Adrenal gland (tissue), 5 donors: ENCODE measurements at regions not wholly inside any gene's neighbourhood (a gene's known extent, or its start where the extent isn't known, plus 50 kb on each side); places are given as distances from the start of the nearest gene placed in this dataset.

Experiments
- POLR2A ChIP-seq, 2 donors: fragments of 450-650 bp; IDR thresholded peaks; one replicate each; pipeline ENCODE4 v1.6.1; 2017; ENCODE audit warnings: antibody characterized with exemption in 2 of 2, mild to moderate bottlenecking in 2 of 2, moderate library complexity in 1 of 2
- TF ChIP-seq, protein P1 (sequence below), 6 experiments: fragments of 450-650 bp in 4 of 6; fragments of 200-600 bp in 2 of 6; sonication (generic) in 1 of 6; IDR thresholded peaks; 1 replicate in 5 of 6; 2 replicates in 1 of 6; pipeline versions ENCODE4 v1.5.1 to v1.8.0; 2016 to 2021; ENCODE audit warnings: antibody characterized with exemption in 6 of 6, mild to moderate bottlenecking in 2 of 6, moderate library complexity in 1 of 6
- donor health status: DM: no; HTN: no; CAD: no.

DNA sequence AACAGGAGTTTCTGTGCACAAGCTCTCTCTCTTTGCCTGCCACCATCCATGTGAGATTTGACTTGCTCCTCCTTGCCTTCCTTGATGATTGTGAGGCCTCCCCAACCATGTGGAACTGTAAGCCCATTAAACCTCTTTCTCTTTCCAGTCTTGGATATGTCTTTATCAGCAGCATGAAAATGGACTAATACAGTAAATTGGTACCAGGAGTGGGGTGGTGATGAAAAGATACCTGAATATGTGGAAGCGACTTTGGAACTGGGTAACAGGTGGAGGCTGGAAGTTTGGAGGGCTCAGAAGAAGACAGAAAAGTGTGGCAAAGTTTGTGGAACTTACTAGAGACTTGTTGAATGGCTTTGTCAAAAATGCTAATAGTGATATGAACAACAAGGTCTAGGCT, 69.1 kb upstream of the VANGL1 start:
- TF ChIP-seq, protein P1, sequence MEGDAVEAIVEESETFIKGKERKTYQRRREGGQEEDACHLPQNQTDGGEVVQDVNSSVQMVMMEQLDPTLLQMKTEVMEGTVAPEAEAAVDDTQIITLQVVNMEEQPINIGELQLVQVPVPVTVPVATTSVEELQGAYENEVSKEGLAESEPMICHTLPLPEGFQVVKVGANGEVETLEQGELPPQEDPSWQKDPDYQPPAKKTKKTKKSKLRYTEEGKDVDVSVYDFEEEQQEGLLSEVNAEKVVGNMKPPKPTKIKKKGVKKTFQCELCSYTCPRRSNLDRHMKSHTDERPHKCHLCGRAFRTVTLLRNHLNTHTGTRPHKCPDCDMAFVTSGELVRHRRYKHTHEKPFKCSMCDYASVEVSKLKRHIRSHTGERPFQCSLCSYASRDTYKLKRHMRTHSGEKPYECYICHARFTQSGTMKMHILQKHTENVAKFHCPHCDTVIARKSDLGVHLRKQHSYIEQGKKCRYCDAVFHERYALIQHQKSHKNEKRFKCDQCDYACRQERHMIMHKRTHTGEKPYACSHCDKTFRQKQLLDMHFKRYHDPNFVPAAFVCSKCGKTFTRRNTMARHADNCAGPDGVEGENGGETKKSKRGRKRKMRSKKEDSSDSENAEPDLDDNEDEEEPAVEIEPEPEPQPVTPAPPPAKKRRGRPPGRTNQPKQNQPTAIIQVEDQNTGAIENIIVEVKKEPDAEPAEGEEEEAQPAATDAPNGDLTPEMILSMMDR (IDR thresholded peaks at IDR 0.05): no peak
- no peak for TF ChIP-seq POLR2A (IDR thresholded peaks at IDR 0.05)
